Neural progenitor cell (in vitro differentiated cells): ENCODE measurements at regions not wholly inside any gene's neighbourhood (a gene's known extent, or its start where the extent isn't known, plus 50 kb on each side); places are given as distances from the start of the nearest gene placed in this dataset.

ENCODE experiments used
- DNase-seq: peaks from one replicate; pipeline ENCODE4 v3.0.0-alpha.2; 2016; ENCODE audit warnings: low spot score
- H2AFZ ChIP-seq: fragments of 200-600 bp; sonication (generic); replicated peaks from 2 replicates; pipeline ENCODE4 v1.6.1; 2016; ENCODE audit warnings: antibody characterized with exemption
- H3F3A ChIP-seq: fragments of 200-600 bp; sonication (generic); 2 replicates; pipeline ENCODE4 v1.6.1; 2016; ENCODE audit warnings: antibody characterized with exemption, low read depth
- H3K27ac ChIP-seq: fragments of 200-600 bp; sonication (generic); 2 replicates; pipeline ENCODE4 v1.5.1; 2016; ENCODE audit warnings: mild to moderate bottlenecking
- H3K27me3 ChIP-seq: fragments of 200-600 bp; sonication (generic); 2 replicates; pipeline ENCODE4 v1.6.1; 2016; ENCODE audit warnings: mild to moderate bottlenecking, moderate library complexity
- H3K36me3 ChIP-seq: fragments of 200-600 bp; sonication (generic); 2 replicates; pipeline ENCODE4 v1.5.1; 2016
- H3K4me1 ChIP-seq: fragments of 200-600 bp; sonication (generic); 2 replicates; pipeline ENCODE4 v1.6.1; 2016; ENCODE audit warnings: mixed run types
- H3K4me2 ChIP-seq: fragments of 200-600 bp; sonication (generic); 2 replicates; pipeline ENCODE4 v1.6.1; 2016
- H3K4me3 ChIP-seq: fragments of 200-600 bp; sonication (generic); 2 replicates; pipeline ENCODE4 v1.5.1; 2016
- H3K79me2 ChIP-seq: fragments of 200-600 bp; sonication (generic); 2 replicates; pipeline ENCODE4 v1.6.1; 2016; ENCODE audit warnings: low read depth
- H3K9ac ChIP-seq: fragments of 200-600 bp; sonication (generic); 2 replicates; pipeline ENCODE4 v1.6.1; 2016
- H3K9me3 ChIP-seq: fragments of 200-600 bp; sonication (generic); 2 replicates; pipeline ENCODE4 v1.5.1; 2016; ENCODE audit warnings: low read depth
- H4K20me1 ChIP-seq: fragments of 200-600 bp; sonication (generic); 2 replicates; pipeline ENCODE4 v1.6.1; 2016; ENCODE audit warnings: low read depth
- H3K27ac Mint-ChIP-seq: 3 replicates; pipeline ENCODE4 v1.8.0; 2021; ENCODE audit warnings: mixed read lengths
- H3K27me3 Mint-ChIP-seq: 2 replicates; pipeline ENCODE4 v1.8.0; 2022; ENCODE audit warnings: low read depth, mild to moderate bottlenecking, inconsistent platforms, moderate library complexity, mixed read lengths; ENCODE audit not compliant: insufficient read depth
- H3K36me3 Mint-ChIP-seq: 3 replicates; pipeline ENCODE4 v1.8.0; 2021; ENCODE audit warnings: mixed read lengths
- H3K4me1 Mint-ChIP-seq: 3 replicates; pipeline ENCODE4 v1.8.0; 2021; ENCODE audit warnings: mixed read lengths
- H3K4me3 Mint-ChIP-seq: 3 replicates; pipeline ENCODE4 v1.8.0; 2021; ENCODE audit warnings: mild to moderate bottlenecking, moderate library complexity, mixed read lengths
- H3K9me3 Mint-ChIP-seq: 3 replicates; pipeline ENCODE4 v1.8.0; 2020; ENCODE audit warnings: mixed read lengths
- EZH2 ChIP-seq: fragments of 200-600 bp; sonication (generic); IDR thresholded peaks from 2 replicates; pipeline ENCODE4 v1.6.1; 2017; ENCODE audit warnings: antibody characterized with exemption, mild to moderate bottlenecking, moderate library complexity
- EZH2phosphoT487 ChIP-seq: fragments of 200-600 bp; sonication (generic); IDR thresholded peaks from 2 replicates; pipeline ENCODE4 v1.6.1; 2017; ENCODE audit warnings: antibody characterized with exemption
- TF ChIP-seq, protein P1 (sequence below): fragments of 200-600 bp; sonication (generic); IDR thresholded peaks from 2 replicates; pipeline ENCODE4 v1.5.1; 2017; ENCODE audit warnings: antibody characterized with exemption, mild to moderate bottlenecking

- H2AFZ ChIP-seq = peak overlapping the region; percentile 1
- peaks cover 25% of the 10 kb centered on the region for H3K4me1 Mint-ChIP-seq
- TF ChIP-seq EZH2phosphoT487 = no peak
- TF ChIP-seq EZH2 = no peak
- TF ChIP-seq, protein P1, sequence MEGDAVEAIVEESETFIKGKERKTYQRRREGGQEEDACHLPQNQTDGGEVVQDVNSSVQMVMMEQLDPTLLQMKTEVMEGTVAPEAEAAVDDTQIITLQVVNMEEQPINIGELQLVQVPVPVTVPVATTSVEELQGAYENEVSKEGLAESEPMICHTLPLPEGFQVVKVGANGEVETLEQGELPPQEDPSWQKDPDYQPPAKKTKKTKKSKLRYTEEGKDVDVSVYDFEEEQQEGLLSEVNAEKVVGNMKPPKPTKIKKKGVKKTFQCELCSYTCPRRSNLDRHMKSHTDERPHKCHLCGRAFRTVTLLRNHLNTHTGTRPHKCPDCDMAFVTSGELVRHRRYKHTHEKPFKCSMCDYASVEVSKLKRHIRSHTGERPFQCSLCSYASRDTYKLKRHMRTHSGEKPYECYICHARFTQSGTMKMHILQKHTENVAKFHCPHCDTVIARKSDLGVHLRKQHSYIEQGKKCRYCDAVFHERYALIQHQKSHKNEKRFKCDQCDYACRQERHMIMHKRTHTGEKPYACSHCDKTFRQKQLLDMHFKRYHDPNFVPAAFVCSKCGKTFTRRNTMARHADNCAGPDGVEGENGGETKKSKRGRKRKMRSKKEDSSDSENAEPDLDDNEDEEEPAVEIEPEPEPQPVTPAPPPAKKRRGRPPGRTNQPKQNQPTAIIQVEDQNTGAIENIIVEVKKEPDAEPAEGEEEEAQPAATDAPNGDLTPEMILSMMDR = peak; percentile 37
- H3K9me3 ChIP-seq = no peaks in the 10 kb centered on the region
- peaks cover 63% of the 10 kb centered on the region for H3F3A ChIP-seq
- peak overlapping the region; percentile 98 for H3K27ac Mint-ChIP-seq
- H3K27ac ChIP-seq = peak overlapping the region; percentile 93
- peaks cover 4% of the 10 kb centered on the region for H3K9me3 Mint-ChIP-seq
- peak overlapping the region; percentile 76 for H3K4me2 ChIP-seq
- DNase-seq = peak; percentile 93
- peaks cover 22% of the 10 kb centered on the region for H4K20me1 ChIP-seq
- H3K4me3 Mint-ChIP-seq = peak overlapping the region; percentile 94
- peak overlapping the region; percentile 91 for H3K4me3 ChIP-seq
- no peaks in the 10 kb centered on the region for H3K27me3 ChIP-seq
- H3K36me3 ChIP-seq = no peaks in the 10 kb centered on the region
- H3K36me3 Mint-ChIP-seq = peaks cover 2% of the 10 kb centered on the region
- H3K9ac ChIP-seq = peak overlapping the region; percentile 49
- peaks cover 5% of the 10 kb centered on the region for H3K27me3 Mint-ChIP-seq
- H3K4me1 ChIP-seq = peaks cover 3% of the 10 kb centered on the region
- H3K79me2 ChIP-seq = peaks cover 36% of the 10 kb centered on the region
Measured at GRCh38 chr6:26249957-26250697, 114.9 kb upstream of the BTN3A2 start.

DNA sequence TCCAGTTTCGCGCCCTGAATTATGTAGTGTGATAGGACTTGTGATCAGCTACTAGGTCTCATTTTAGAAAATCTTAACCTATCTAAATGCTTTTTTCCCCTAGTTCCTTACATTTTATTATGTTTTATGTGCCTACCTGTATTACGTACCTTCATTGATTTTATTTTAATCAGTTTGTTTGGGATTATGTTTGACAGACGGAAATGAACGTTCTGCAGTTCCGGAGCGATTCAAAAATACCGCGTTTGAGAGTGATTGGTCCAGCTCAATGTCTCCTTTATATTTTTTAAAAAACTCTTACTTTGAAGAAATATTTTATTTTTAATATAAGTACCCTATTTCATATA is 114.3 kb upstream of the BTN3A2 start:
- peaks cover 3% of the 10 kb centered on the region for H3K4me1 ChIP-seq
- H3K27me3 Mint-ChIP-seq = peaks cover 5% of the 10 kb centered on the region
- H3K4me1 Mint-ChIP-seq = peaks cover 26% of the 10 kb centered on the region
- H3K9ac ChIP-seq = no peak overlapping the region
- H3K27me3 ChIP-seq = no peaks in the 10 kb centered on the region
- H3K9me3 ChIP-seq = no peaks in the 10 kb centered on the region
- H3K27ac ChIP-seq = peak overlapping the region; percentile 93
- H3F3A ChIP-seq = peaks cover 66% of the 10 kb centered on the region
- H3K27ac Mint-ChIP-seq = peak overlapping the region; percentile 98
- H3K36me3 Mint-ChIP-seq = peaks cover 2% of the 10 kb centered on the region
- H3K79me2 ChIP-seq = peaks cover 36% of the 10 kb centered on the region
- peak; percentile 59 for DNase-seq
- H3K9me3 Mint-ChIP-seq = peaks cover 4% of the 10 kb centered on the region
- TF ChIP-seq, protein P1 = no peak
- peak overlapping the region; percentile 1 for H2AFZ ChIP-seq
- peak overlapping the region; percentile 91 for H3K4me3 ChIP-seq
- H3K4me3 Mint-ChIP-seq = peak overlapping the region; percentile 94
- H3K4me2 ChIP-seq = peak overlapping the region; percentile 76
- peaks cover 22% of the 10 kb centered on the region for H4K20me1 ChIP-seq
- no peaks in the 10 kb centered on the region for H3K36me3 ChIP-seq

DNA sequence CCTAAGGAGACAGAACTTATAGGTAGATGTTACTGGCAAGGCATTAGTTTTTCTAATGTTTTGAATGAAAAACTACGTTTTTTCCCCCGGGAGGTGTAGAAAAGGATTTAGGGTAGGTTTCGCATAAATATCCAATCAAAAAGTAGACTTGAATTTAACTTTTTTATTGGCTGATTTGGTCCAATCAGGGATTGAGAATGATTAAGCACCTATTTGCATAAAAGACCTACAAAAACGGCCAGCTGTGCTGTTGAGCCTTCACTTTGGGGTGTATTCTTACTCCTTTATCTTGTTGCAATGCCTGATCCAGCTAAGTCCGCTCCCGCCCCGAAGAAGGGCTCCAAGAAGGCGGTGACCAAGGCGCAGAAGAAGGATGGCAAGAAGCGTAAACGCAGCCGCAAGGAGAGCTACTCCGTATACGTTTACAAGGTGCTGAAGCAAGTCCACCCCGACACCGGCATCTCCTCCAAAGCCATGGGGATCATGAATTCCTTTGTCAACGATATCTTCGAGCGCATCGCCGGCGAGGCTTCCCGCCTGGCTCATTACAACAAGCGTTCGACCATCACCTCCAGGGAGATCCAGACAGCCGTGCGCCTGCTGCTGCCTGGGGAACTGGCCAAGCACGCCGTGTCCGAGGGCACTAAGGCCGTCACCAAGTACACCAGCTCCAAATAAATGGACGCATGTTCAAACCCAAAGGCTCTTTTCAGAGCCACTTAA is 113.5 kb upstream of the BTN3A2 start:
- Histone ChIP-seq H3K27ac (peak overlapping the region; percentile 19), H3K9me3 (no peaks in the 10 kb centered on the region), H3K9ac (peak overlapping the region; percentile 77), H2AFZ (no peak overlapping the region), H3K36me3 (no peaks in the 10 kb centered on the region), H3K79me2 (peaks cover 36% of the 10 kb centered on the region), H4K20me1 (peaks cover 22% of the 10 kb centered on the region), H3K27me3 (no peaks in the 10 kb centered on the region), H3F3A (peaks cover 67% of the 10 kb centered on the region), H3K4me2 (peak overlapping the region; percentile 76), H3K4me3 (peak overlapping the region; percentile 91), H3K4me1 (peaks cover 3% of the 10 kb centered on the region)
- Mint-ChIP-seq H3K9me3 (peaks cover 4% of the 10 kb centered on the region), H3K27ac (peak overlapping the region; percentile 91), H3K4me3 (peak overlapping the region; percentile 94), H3K36me3 (peaks cover 2% of the 10 kb centered on the region), H3K27me3 (peaks cover 5% of the 10 kb centered on the region), H3K4me1 (peaks cover 26% of the 10 kb centered on the region)
- DNase-seq = peak; percentile 89
- TF ChIP-seq EZH2 (no peak), EZH2phosphoT487 (no peak)
- TF ChIP-seq, protein P1 = no peak
